Loucy (cell line): ENCODE measurements at regions not wholly inside any gene's neighbourhood (a gene's known extent, or its start where the extent isn't known, plus 50 kb on each side); places are given as distances from the start of the nearest gene placed in this dataset.

Experiments
- H2AFZ ChIP-seq: fragments of 200-600 bp; sonication (generic); 2 replicates; pipeline ENCODE4 v1.6.0; 2016; ENCODE audit warnings: antibody characterized with exemption, mild to moderate bottlenecking, low read length, moderate library complexity
- H3F3A ChIP-seq: fragments of 200-600 bp; 2 replicates; pipeline ENCODE4 v1.6.0; 2016; ENCODE audit warnings: antibody characterized with exemption, low read depth, mild to moderate bottlenecking
- H3K27me3 ChIP-seq: fragments of 200-600 bp; sonication (generic); 2 replicates; pipeline ENCODE4 v1.6.1; 2014; ENCODE audit warnings: low read length, mild to moderate bottlenecking; ENCODE audit not compliant: insufficient read depth, poor library complexity, severe bottlenecking
- H3K36me3 ChIP-seq: fragments of 200-600 bp; sonication (generic); 2 replicates; pipeline ENCODE4 v1.6.1; 2016; ENCODE audit warnings: low read length; ENCODE audit not compliant: insufficient read depth
- H3K4me1 ChIP-seq: fragments of 200-600 bp; sonication (generic); 2 replicates; pipeline ENCODE4 v1.5.1; 2014; ENCODE audit warnings: low read length, mild to moderate bottlenecking; ENCODE audit not compliant: insufficient read depth, poor library complexity, severe bottlenecking
- H3K4me2 ChIP-seq: fragments of 200-600 bp; sonication (generic); 2 replicates; pipeline ENCODE4 v1.6.0; 2014; ENCODE audit warnings: antibody characterized with exemption, low read length, low read depth, mild to moderate bottlenecking; ENCODE audit not compliant: poor library complexity, severe bottlenecking
- H3K4me3 ChIP-seq: fragments of 200-600 bp; sonication (generic); 2 replicates; pipeline ENCODE4 v1.5.1; 2014; ENCODE audit warnings: low read length, mild to moderate bottlenecking, mixed read lengths; ENCODE audit not compliant: poor library complexity, severe bottlenecking
- H3K79me2 ChIP-seq: fragments of 200-600 bp; sonication (generic); 2 replicates; pipeline ENCODE4 v1.6.1; 2014; ENCODE audit warnings: low read length; ENCODE audit not compliant: insufficient read depth
- H3K9ac ChIP-seq: fragments of 200-600 bp; sonication (generic); 2 replicates; pipeline ENCODE4 v1.6.0; 2014; ENCODE audit warnings: mild to moderate bottlenecking, low read depth, low read length, moderate library complexity; ENCODE audit not compliant: poor library complexity, severe bottlenecking
- H3K9me2 ChIP-seq: fragments of 200-600 bp; sonication (generic); replicated peaks from 2 replicates; pipeline ENCODE4 v1.6.1; 2016; ENCODE audit warnings: low read depth, low read length, mixed read lengths
- H3K9me3 ChIP-seq: fragments of 200-600 bp; sonication (generic); 2 replicates; pipeline ENCODE4 v1.6.1; 2014; ENCODE audit warnings: mild to moderate bottlenecking, antibody characterized with exemption, low read length, low read depth; ENCODE audit not compliant: insufficient read depth
- H4K20me1 ChIP-seq: fragments of 200-600 bp; sonication (generic); 2 replicates; pipeline ENCODE4 v1.6.0; 2014; ENCODE audit warnings: antibody characterized with exemption, low read length, mild to moderate bottlenecking; ENCODE audit not compliant: insufficient read depth, poor library complexity, severe bottlenecking
- EZH2phosphoT487 ChIP-seq: fragments of 200-600 bp; IDR thresholded peaks from 2 replicates; pipeline ENCODE4 v1.6.1; 2018; ENCODE audit warnings: antibody characterized with exemption, mild to moderate bottlenecking, moderate library complexity, borderline replicate concordance
- TF ChIP-seq, protein P1 (sequence below): fragments of 200-600 bp; sonication (generic); conservative IDR thresholded peaks from 2 replicates; pipeline ENCODE4 v1.5.1; 2014; ENCODE audit warnings: mild to moderate bottlenecking, antibody characterized with exemption, low read length

DNA sequence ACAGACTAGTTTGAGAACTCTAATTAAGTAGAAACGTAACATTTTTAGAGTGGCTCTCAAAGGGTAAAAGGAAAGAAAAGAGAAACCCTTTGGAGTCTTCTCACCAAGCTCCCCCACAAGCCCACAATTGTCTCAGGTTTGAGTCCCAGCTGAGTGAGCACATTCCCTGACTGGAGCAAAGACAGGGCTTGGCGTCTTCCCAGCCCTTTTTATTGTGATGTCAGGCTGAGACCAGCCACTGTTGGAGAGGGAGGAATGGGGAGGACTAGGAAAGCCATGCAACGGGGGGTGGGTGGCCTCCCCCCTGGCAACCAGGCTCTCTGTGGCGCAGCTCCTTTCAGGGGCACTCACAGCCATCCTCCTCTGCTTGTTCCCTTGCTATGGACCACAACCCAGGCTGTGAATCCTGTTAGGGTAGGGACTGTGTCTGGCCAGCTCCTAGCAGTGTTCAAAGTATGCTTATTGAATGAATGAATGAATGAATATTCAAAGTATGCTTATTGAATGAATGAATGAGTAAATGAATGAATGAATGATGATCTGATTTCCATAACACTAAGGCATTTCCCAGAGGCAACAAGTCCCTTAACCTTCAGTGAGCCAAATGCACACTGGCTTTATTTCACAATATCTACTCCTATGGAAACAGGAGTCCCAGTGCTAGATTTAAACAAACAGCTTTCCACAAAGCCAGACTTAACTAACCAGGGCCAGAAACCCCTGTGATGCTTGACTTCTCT lies 413.3 kb downstream of the MID1IP1 start:
- Histone ChIP-seq H3K79me2 (no peaks in the 10 kb centered on the region), H3K4me2 (no peak overlapping the region), H2AFZ (no peak overlapping the region), H3F3A (no peaks in the 10 kb centered on the region), H3K9ac (no peak overlapping the region), H3K27me3 (no peaks in the 10 kb centered on the region), H3K9me3 (no peaks in the 10 kb centered on the region), H4K20me1 (no peaks in the 10 kb centered on the region), H3K9me2 (no peaks in the 10 kb centered on the region), H3K4me3 (no peak overlapping the region), H3K4me1 (no peaks in the 10 kb centered on the region), H3K36me3 (no peaks in the 10 kb centered on the region)
- TF ChIP-seq, protein P1, sequence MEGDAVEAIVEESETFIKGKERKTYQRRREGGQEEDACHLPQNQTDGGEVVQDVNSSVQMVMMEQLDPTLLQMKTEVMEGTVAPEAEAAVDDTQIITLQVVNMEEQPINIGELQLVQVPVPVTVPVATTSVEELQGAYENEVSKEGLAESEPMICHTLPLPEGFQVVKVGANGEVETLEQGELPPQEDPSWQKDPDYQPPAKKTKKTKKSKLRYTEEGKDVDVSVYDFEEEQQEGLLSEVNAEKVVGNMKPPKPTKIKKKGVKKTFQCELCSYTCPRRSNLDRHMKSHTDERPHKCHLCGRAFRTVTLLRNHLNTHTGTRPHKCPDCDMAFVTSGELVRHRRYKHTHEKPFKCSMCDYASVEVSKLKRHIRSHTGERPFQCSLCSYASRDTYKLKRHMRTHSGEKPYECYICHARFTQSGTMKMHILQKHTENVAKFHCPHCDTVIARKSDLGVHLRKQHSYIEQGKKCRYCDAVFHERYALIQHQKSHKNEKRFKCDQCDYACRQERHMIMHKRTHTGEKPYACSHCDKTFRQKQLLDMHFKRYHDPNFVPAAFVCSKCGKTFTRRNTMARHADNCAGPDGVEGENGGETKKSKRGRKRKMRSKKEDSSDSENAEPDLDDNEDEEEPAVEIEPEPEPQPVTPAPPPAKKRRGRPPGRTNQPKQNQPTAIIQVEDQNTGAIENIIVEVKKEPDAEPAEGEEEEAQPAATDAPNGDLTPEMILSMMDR = no peak

DNA sequence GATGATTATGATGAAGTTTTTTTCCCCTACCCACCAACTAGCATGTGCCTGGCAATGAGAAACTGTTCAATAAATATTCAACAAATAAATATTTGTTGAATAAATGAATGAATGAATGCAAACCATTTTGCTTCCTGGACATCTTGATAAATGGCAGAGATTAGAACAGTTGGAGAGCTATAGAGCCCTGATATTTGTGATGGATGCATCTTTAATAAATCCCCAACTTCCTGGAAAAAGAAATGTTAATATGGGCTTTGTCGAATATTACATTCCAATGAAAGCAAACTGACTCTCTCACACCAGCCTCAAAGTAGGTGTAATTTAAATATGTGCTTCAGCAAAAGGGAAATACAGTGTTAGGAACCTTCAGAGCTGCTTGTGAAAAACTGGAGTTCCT lies 419.7 kb downstream of the MID1IP1 start:
- Histone ChIP-seq H3F3A (no peaks in the 10 kb centered on the region), H3K9me2 (no peaks in the 10 kb centered on the region), H3K36me3 (no peaks in the 10 kb centered on the region), H3K9ac (no peak overlapping the region), H3K4me3 (no peak overlapping the region), H3K4me1 (no peaks in the 10 kb centered on the region), H4K20me1 (no peaks in the 10 kb centered on the region), H3K4me2 (no peak overlapping the region), H3K79me2 (no peaks in the 10 kb centered on the region), H3K27me3 (no peaks in the 10 kb centered on the region), H2AFZ (no peak overlapping the region), H3K9me3 (no peaks in the 10 kb centered on the region)
- no peak for TF ChIP-seq EZH2phosphoT487
- TF ChIP-seq, protein P1 = no peak

DNA sequence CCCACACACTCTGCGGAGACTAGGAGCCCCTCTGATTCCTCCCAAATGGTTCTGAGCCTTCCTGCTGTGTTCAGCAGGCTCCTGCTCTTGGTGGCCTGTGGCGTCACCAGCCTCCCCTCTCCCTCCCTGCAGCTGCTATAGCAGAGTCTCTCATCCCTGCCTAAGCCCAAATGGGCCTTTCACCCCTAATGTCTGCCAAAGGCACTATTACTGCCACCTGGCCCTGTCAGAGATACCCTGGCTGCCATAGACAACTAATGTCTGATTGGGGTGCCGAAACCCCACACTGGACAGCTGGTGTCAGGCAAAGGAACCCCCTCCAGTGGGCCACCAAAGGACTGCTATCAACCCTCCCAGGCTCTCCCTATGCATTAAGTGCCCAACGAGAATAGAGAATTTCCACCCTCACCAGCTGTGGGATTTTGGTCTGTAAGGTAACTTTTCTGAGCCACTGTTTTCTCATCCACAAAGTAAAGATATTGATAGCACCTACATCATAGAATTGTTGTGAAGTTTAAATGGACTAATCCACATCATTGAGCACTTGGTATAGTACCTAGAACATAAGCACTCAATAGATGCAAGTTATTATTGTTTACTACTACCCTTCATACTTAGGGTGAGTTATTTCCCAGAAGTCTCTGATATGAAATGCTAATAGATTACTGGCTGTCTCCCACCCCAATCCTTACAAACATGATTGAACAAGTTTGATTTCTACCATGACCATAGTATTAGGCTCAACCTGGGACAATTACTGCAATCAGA lies 421.3 kb downstream of the MID1IP1 start:
- Histone ChIP-seq H3K4me1 (peaks cover 4% of the 10 kb centered on the region), H4K20me1 (no peaks in the 10 kb centered on the region), H3K4me3 (no peak overlapping the region), H3K27me3 (no peaks in the 10 kb centered on the region), H3K79me2 (no peaks in the 10 kb centered on the region), H3K9me2 (no peaks in the 10 kb centered on the region), H3K36me3 (no peaks in the 10 kb centered on the region), H3K9me3 (no peaks in the 10 kb centered on the region), H3K9ac (no peak overlapping the region), H3F3A (no peaks in the 10 kb centered on the region), H3K4me2 (no peak overlapping the region), H2AFZ (no peak overlapping the region)
- TF ChIP-seq, protein P1 = no peak
- no peak for TF ChIP-seq EZH2phosphoT487
